ENCODE measurements at regions not wholly inside any gene's neighbourhood (a gene's known extent, or its start where the extent isn't known, plus 50 kb on each side); places are given as distances from the start of the nearest gene placed in this dataset.

DNA sequence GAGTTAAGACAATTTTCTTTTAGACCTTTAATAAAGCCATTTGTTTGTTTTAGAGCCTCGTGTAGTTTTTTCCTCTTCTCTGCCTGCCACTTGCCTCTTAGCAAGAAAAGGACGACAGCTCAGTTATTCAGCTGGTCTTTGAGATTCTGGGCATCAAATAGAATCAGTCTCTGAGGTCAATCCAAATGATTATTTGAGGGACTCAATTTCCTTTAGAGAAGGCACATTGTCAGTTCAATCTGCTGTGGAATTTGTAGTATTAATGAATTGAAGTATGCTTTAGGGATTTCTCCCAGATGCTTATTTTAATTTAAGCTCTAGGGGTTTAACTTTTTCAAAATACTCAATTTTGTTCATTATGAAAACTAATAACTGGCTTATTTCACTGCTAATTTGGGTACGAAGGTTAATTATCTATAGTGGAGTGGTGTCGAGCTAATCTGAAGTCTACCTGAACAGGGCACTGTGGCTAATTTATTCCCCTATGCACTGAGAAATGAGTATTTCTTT, 841.2 kb upstream of the AUTS2 start:
- H3K27ac ChIP-seq: no peak overlapping the region
- no peaks in the 10 kb centered on the region for H3K9me3 ChIP-seq
- no peak overlapping the region for H3K4me3 ChIP-seq
- TF ChIP-seq, protein P1, sequence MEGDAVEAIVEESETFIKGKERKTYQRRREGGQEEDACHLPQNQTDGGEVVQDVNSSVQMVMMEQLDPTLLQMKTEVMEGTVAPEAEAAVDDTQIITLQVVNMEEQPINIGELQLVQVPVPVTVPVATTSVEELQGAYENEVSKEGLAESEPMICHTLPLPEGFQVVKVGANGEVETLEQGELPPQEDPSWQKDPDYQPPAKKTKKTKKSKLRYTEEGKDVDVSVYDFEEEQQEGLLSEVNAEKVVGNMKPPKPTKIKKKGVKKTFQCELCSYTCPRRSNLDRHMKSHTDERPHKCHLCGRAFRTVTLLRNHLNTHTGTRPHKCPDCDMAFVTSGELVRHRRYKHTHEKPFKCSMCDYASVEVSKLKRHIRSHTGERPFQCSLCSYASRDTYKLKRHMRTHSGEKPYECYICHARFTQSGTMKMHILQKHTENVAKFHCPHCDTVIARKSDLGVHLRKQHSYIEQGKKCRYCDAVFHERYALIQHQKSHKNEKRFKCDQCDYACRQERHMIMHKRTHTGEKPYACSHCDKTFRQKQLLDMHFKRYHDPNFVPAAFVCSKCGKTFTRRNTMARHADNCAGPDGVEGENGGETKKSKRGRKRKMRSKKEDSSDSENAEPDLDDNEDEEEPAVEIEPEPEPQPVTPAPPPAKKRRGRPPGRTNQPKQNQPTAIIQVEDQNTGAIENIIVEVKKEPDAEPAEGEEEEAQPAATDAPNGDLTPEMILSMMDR (IDR thresholded peaks at IDR 0.05): no peak
- no peak for TF ChIP-seq POLR2A (IDR thresholded peaks at IDR 0.05)
- no peak for TF ChIP-seq EP300 (IDR thresholded peaks at IDR 0.05)
- TF ChIP-seq POLR2AphosphoS5 (IDR thresholded peaks at IDR 0.05): no peak
- H3K4me1 ChIP-seq: no peaks in the 10 kb centered on the region
- WGBS: 71% methylated on average over 4 of the region's 4 CpGs
- DNase-seq (ENCODE audit: low spot score in 2 of 2): no peak
- no peaks in the 10 kb centered on the region for H3K27me3 ChIP-seq
- no peaks in the 10 kb centered on the region for H3K36me3 ChIP-seq

DNA sequence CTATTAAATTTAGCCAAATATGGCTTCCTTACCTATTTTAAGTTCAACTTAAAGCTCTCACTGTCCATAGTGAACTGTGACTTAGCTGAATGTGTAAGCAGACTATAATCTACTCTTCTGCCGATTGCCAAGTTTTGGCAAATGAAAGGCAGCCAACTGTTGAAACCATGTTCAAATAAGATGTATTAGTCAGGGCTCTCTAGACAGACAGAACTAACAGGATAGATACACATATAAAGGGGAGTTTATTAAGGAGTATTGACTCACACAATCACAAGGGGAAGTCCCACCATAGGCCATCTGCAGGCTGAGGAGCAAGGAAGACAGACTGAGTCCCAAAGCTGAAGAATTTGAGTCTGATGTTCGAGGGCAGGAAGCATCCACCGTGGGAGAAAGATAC, 837.7 kb upstream of the AUTS2 start:
- 90% methylated on average over 3 of the region's 3 CpGs for WGBS

DNA sequence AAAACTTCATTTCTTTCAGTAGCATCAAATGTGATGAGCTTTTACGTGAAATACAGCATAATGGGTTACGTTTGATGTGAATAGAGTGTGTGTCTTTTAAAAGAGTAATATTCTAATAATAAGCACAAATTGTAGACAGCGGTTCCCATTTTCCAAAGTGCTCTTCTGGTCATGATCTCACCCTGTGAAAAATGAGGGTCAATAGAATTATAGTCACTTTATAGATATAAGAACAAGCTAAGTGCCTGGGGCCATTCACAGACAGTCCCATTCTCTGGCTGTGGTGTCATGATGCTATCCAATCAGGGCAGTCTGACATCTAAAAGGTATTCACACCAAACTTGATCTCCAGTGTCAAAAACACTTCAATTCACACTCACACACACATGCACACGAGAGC, 830.8 kb upstream of the AUTS2 start:
- TF ChIP-seq POLR2A (IDR thresholded peaks at IDR 0.05) (no peak), POLR2AphosphoS5 (IDR thresholded peaks at IDR 0.05) (no peak), EP300 (IDR thresholded peaks at IDR 0.05) (no peak)
- TF ChIP-seq, protein P1 (IDR thresholded peaks at IDR 0.05): no peak
- H3K27me3 ChIP-seq: no peaks in the 10 kb centered on the region
- no peaks in the 10 kb centered on the region for H3K9me3 ChIP-seq
- WGBS: 67% methylated on average over 4 of the region's 4 CpGs
- no peaks in the 10 kb centered on the region for H3K4me1 ChIP-seq
- no peak for DNase-seq (ENCODE audit: low spot score in 2 of 2)
- H3K4me3 ChIP-seq: no peak overlapping the region
- no peak overlapping the region for H3K27ac ChIP-seq
- H3K36me3 ChIP-seq: no peaks in the 10 kb centered on the region

More for the DNA sequence above, 837.7 kb upstream of the AUTS2 start:
- H3K36me3 ChIP-seq: no peaks in the 10 kb centered on the region
- H3K4me3 ChIP-seq: no peak overlapping the region
- no peaks in the 10 kb centered on the region for H3K27me3 ChIP-seq
- H3K27ac ChIP-seq: no peak overlapping the region
- TF ChIP-seq POLR2AphosphoS5 (IDR thresholded peaks at IDR 0.05) (no peak), EP300 (IDR thresholded peaks at IDR 0.05) (no peak), POLR2A (IDR thresholded peaks at IDR 0.05) (no peak)
- TF ChIP-seq, protein P1 (IDR thresholded peaks at IDR 0.05): no peak
- DNase-seq (ENCODE audit: low spot score in 2 of 2): no peak
- H3K4me1 ChIP-seq: no peaks in the 10 kb centered on the region
- H3K9me3 ChIP-seq: no peaks in the 10 kb centered on the region

- 41% methylated on average over 6 of the region's 6 CpGs for WGBS
- DNase-seq (ENCODE audit: low spot score in 2 of 2): no peak
- H3K4me1 ChIP-seq: no peaks in the 10 kb centered on the region
These were observed 827.6 kb upstream of the AUTS2 start for GRCh38 chr7:68770649-68771048.

DNA sequence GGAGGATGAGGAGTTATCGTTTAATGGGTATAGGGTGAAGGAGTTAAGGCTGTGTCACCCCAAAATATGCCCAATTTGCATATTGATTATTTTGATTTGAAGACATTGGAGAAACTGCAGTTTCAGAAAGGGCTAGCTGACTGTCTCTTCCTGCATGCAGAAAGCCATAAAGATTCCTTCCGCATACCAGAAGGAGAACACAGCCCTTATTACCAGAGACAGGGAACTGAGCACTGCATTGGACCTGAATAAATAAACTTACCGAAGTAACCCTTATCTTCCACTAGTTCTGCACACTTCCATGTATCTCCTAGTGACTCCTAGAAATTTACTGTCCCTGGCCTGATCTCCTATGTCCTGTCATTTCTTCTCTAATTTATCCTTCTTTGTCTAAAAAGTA, 821.9 kb upstream of the AUTS2 start:
- H3K27ac ChIP-seq: no peak overlapping the region
- DNase-seq (ENCODE audit: low spot score in 2 of 2): no peak
- no peaks in the 10 kb centered on the region for H3K4me1 ChIP-seq
- WGBS: 59% methylated on average over 3 of the region's 3 CpGs
- no peaks in the 10 kb centered on the region for H3K27me3 ChIP-seq
- TF ChIP-seq EP300 (IDR thresholded peaks at IDR 0.05): no peak
- no peak for TF ChIP-seq POLR2A (IDR thresholded peaks at IDR 0.05)
- no peaks in the 10 kb centered on the region for H3K9me3 ChIP-seq
- no peaks in the 10 kb centered on the region for H3K36me3 ChIP-seq
- H3K4me3 ChIP-seq: no peak overlapping the region

More at GRCh38 chr7:68770649-68771048, 827.6 kb upstream of the AUTS2 start:
- Histone ChIP-seq H3K36me3 (no peaks in the 10 kb centered on the region), H3K9me3 (no peaks in the 10 kb centered on the region), H3K27ac (no peak overlapping the region), H3K27me3 (no peaks in the 10 kb centered on the region), H3K4me3 (no peak overlapping the region)
- no peak for TF ChIP-seq POLR2A (IDR thresholded peaks at IDR 0.05)
- TF ChIP-seq POLR2AphosphoS5 (IDR thresholded peaks at IDR 0.05): no peak
- no peak for TF ChIP-seq EP300 (IDR thresholded peaks at IDR 0.05)
- TF ChIP-seq, protein P1 (IDR thresholded peaks at IDR 0.05): no peak

GRCh38 chr7:68783684-68784083, 814.6 kb upstream of the AUTS2 start:
- TF ChIP-seq POLR2AphosphoS5 (IDR thresholded peaks at IDR 0.05) (no peak), EP300 (IDR thresholded peaks at IDR 0.05) (no peak), POLR2A (IDR thresholded peaks at IDR 0.05) (no peak)
- TF ChIP-seq, protein P1 (IDR thresholded peaks at IDR 0.05): no peak

More at GRCh38 chr7:68783684-68784083, 814.6 kb upstream of the AUTS2 start:
- H3K9me3 ChIP-seq: no peaks in the 10 kb centered on the region
- DNase-seq (ENCODE audit: low spot score in 2 of 2): no peak
- no peak overlapping the region for H3K27ac ChIP-seq
- no peaks in the 10 kb centered on the region for H3K27me3 ChIP-seq
- no peaks in the 10 kb centered on the region for H3K36me3 ChIP-seq
- H3K4me3 ChIP-seq: no peak overlapping the region
- H3K4me1 ChIP-seq: no peaks in the 10 kb centered on the region
- WGBS: 84% methylated on average over 3 of the region's 3 CpGs
